Stimulated activated naive CD4-positive, alpha-beta T cell treated with Interleukin-2 at 50 U/mL for 16 hours (primary cell): ENCODE measurements at regions not wholly inside any gene's neighbourhood (a gene's known extent, or its start where the extent isn't known, plus 50 kb on each side); places are given as distances from the start of the nearest gene placed in this dataset.
A peak's percentile ranks its signal among the peaks of the same experiment; 100 is the strongest.
"Not testable (repeated sequence)": the region's sequence is repeated elsewhere in the genome, so short reads cannot be mapped to it uniquely, and the experiment has no call there.

Experiments
- DNase-seq: peaks from one replicate; lab custom pipeline; 2025; lab: John Stamatoyannopoulos, UW

DNA sequence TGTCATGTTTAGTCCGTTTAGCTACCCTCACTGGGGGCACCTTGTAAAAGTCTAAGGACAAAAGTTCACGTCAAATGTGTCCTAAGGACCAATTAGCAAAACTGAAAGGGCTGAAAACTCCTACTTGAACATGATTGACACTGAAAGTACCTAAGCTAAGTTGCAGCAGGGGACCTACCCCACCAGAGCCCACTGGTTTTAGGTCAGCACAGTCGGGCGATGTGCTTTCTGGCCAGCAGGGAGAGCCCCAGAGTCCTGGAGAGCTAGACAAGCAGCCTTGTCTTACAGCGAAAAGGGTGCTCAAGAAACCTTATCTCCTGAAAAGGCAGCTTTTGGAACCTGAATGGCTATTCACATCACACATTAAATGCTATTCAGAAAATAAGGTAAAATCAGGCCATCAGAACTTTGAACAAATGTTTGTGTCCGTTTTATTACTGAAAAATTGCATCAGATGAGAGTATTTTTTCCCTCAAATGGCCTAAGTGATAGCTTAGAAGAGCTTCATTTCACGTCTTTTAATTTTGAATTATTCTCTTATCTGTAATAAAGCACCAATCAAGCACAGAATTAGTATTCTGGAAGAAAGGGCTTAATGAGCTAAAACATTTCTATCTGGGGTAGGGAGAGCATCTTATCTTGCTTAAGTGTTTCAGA lies 52.2 kb upstream of the MKI67 start:
- peak; percentile 36 for DNase-seq

DNA sequence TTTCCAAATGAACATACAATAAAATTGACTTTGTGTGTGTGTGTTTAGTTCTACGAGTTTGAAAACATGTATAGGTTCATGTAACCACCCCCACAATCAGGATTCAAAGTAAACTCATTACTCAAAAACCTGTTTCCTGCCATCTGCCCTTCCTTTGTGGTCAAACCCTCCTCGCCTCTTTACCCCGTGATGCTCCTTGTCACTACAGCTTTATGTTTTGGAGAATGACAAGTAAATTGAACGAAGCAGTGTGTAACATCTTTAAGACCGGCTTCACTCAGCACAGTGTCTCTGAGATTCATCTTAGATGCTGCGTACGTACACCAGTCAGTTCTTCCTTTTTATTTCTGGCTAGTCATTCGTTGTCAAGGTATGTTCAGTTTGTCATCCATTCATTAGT lies 54.6 kb upstream of the MKI67 start:
- no peak for DNase-seq

- DNase-seq, result no peak
Measured at GRCh38 chr10:128185627-128186026, 59.4 kb upstream of the MKI67 start.

DNA sequence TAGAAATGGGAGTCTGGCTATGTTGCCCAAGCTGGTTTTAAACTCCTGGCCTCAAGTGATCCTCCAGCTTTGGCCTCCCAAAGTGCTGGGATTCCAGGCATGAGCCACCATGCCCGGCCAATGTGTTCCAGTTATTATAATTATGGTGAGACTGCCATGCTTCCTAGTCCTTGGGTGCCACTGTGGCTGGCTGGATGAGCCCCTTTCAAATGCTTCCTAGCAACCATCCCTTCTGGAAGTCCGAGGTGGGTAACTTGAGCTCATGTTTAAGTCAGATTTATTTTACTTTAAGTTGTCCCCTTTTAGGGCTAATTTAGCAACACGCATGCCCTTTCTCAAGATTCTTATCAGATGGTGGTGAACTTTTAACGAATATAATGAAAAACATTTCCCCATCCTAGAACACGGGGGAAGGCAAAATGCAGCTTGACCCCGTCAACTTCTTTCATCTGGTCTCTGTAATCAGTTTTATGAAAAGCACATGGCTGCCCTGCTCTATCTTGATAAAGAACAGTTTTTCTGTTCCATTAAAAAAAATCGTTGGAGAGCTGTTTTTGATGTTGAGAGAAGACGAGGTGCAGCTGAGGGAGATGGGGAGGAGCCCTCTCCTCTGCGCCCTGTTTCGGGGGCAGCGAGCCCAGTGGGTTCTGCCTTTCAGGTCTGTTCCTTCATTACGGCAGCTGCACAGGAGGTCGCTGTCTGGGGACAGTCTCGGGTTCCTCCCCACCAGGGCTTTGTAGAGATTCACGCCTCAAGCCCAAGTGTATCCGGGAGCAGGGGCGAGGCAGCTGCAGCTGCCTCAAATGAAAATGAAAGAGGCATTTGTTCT lies 61.0 kb upstream of the MKI67 start:
- DNase-seq, result no peak

DNA sequence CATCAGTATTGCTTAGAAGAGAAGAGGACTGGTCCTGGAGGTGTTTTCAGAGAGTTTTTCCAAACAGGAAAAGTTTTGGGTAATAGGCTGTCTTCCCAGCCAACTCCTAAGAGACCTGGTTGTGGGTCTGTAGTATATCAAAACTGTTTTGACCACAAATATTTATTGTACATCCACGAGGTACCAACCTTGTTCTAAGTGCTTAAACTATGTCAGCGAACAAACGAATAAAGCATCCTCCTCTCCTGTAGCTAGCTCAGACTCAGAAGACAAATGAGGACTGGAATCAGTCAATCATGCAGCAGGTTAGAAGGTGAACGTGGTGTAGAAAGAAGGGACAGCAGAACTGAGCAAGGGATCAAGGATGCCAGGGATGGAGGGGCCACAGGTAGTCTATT lies 61.6 kb upstream of the MKI67 start:
- no peak for DNase-seq

DNA sequence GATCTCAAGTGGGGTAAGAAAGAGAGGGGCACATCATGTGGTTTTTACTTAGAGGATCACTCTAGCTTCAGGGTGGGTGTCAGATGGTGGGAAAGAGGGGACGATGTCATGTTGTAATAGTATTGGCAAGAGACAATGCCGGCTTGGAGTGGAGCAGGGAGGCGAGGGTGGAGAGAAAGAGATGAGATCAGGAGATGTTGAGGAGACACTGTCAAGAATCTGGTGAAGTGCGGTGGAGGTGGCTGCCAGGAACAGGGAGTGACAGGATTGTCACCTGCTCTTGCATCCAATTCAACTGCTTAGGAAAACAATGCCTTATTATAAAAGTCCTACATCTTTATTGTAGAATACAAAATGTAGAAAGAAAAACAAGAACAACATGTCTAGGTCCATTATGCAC lies 63.0 kb upstream of the MKI67 start:
- DNase-seq, result no peak

DNA sequence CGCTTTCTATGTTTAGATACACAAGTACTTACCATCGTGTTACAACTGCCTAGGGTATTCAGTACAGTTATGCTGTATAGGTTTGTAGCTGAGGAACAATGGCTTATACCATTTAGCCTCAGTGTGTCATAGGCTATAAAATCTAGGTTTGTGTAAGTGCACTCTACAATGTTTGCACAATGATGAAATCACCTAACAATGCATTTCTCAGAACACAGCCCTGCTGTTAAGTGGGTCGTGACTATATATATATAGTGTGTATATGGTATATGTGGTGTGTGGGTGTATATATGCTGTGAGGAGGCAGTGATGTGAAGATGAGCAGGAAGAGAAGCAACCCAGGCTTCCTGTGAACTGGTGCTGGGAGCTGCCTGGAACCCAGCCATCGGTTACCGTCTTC lies 65.6 kb upstream of the MKI67 start:
- no peak for DNase-seq

GRCh38 chr10:128201826-128202225 lies 75.6 kb upstream of the MKI67 start:
- DNase-seq, result not testable (repeated sequence)

DNA sequence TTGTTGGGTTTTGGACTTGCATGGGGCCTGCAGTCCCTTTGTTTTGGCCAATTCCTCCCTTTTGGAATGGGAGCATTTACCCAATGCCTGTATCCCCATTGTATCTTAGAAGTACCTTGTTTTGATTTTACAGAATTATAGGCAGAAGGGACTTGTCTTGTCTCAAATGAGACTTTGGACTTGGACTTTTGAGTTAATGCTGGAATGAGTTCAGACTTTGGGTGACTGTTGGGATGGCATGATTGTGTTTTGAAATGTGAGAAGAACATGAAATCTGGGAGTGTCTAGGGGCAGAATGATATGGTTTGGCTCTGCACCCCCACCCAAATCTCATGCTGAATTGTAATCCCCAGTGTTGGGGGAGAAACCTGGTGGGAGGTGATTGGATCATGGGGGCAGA lies 76.8 kb upstream of the MKI67 start:
- DNase-seq, result no peak

DNA sequence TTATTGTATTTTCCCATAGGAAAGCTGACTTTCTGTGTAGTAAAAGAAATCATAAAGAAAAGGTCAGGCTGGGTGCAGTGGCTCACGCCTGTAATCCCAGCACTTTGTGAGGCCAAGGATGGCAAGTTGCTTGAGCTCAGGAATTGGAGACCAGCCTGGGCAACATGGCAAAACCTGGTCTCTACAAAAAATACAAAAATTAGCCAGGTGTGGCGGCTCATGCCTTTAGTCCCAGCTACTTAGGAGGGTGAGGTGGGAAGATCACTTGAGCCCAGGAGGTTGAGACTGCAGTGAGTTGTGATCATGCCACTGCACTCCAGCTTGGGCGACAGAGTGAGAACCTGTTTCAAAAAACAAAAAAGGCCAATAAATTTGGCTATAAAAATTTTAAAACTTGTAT lies 79.4 kb upstream of the MKI67 start:
- not testable (repeated sequence) for DNase-seq

DNA sequence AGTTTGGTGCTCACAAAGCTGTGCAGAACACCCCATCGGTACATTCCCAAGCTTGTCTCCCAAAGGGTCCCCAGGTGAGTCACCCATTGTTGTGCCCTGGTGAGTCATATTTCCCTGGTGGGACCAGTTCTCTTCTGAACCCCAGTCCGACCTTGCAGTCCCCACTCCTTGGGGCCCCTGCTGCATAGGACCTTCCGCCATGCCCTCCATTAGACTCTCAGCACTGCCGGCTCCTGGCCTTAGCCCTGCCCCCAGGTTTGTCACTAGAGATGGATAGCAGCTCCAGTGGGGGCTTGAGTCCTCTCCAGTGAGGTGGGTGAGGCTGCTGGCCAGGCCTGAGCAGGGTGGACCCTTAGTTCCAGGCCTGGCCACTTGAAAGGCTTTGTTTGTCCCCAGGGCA lies 80.5 kb upstream of the MKI67 start:
- DNase-seq, result no peak

DNA sequence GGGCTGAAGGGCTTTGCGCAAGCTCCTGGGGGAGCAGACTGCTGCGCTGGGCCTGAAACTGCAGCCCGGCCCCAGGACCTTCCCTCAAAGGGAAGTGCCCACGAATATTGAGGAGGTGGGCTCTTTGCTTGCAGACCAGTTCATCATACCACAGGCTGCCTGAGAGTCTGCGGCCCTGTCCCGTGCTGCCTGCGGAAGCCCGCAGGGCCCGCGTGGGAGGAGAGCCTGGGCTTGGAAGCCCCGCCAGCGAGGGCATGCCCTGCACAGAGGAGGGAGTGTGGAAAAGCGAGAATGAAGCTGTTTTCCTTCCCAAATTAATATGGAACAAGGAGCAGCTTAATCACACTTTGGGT lies 83.6 kb upstream of the MKI67 start:
- DNase-seq, result no peak

DNA sequence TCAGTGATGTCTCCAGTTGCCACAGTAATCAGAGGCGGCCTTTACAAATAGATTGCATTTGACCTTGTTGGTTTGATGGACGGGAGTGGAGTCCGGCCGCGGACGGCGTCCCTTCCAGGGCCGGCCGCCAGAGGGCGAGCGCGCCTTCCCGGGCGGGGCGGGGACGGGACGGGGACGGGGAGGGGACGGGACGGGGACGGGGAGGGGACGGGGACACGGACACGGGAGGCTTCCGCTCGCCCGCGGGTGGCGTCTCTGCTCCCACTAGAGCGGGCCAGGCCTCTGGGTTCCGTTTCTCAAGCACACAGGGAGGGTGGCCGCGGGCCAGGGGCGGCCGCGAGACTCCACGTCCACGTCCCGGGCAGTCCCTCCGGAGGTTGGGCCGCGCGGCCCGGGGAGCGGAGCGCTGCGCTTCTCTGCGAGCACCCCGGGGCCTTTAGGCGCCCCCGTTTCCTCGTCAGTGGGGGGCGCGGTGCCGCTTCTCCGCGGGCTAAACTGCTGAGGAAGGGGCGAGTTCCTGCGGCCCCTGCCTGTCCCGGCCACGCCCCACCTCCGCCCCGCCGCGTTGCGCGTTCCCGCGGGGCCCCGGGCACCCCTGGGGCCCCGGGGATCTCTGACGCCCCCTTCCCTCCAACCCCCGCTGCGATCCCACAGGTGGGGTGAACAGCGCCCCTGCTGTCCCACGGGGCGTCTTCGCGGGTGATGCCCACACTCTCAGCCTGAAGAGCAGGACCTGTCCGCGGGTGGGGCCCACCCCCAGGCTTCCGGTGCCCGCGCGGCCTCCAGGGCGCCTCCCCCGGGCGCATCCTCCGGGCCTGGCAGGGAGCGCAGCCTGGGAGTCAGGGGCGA lies 84.2 kb upstream of the MKI67 start:
- peak; percentile 69 for DNase-seq

- no peak for DNase-seq
Measured at GRCh38 chr10:128211064-128211504, 84.9 kb upstream of the MKI67 start.

GRCh38 chr10:128211953-128212727 lies 85.9 kb upstream of the MKI67 start:
- DNase-seq, result peak; percentile 77

DNA sequence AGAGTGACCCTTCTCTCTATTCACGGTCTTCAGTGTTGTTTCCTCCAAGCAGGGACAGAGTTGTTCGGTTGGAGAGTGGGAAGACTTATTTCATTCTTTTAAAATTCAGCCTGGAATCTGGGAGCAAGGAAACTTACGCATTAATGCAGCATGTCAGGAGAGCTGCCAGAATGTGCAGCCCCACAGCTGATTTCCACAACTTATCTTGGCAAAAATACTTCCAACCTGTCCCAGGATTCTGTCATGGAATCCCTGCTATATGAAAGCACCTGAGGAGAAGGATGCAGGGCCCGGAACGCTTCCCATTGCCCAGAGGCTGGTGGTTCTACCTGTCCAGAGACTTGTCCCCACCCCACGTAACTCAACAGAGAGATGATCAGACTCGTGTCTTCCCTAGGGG lies 86.9 kb upstream of the MKI67 start:
- DNase-seq, result no peak

DNA sequence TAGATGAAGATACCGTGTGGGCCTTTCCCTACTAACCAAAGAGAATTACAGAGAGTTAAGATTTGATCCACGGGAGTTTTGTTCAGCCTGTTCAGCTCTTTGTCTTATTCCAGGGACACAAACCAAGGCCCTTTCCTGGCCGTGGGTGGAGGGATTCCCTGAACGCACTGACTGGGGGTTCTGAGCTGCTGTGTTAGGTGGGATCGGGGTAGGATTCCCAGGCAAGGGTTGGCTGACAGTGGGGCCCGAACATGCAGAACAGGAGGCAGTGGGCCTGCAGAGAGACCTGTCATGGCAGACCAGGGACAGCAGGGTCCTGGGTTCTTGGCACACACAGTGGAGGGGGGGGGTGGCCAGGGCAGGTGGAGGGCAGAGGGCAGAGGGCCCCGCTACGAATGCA lies 89.5 kb upstream of the MKI67 start:
- no peak for DNase-seq

DNA sequence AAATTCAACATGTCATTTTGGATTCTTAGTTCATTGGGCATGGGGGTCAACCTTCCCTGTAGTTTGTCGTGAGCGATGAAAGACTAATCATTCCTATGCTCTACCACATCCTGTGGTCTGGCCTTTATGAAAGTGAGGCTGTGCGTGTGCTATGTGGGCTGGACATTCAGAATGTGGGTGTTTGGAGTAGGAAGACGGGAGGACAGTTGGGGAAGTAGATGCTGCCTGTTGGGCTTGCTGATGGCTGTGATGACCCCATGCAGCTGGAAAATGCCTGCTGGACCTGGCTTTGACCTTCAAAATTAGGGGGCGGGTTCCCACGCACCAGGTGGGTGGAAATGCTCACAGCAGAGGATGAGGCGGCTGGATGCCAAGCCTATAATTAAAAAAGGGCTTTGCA lies 90.9 kb upstream of the MKI67 start:
- no peak for DNase-seq

DNA sequence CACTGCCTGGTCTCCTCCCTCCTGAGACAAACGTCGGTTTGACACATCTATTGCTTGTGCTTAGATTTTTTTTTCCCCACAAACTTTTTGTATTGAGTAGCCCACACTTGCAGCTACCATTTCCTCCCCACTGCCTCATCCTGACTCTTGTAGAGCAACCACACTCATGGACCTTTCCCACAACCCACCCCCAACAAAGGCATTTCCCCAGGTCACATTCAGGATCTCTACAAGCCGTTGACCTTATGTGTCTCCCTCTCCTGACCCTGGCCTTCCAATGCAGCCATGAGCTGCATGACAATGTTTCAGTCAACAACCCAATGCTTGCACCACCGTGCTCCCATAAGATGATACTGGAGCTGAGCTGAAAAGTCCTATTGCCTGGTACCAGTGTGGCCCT lies 91.9 kb upstream of the MKI67 start:
- no peak for DNase-seq

GRCh38 chr10:128219295-128219694 lies 93.1 kb upstream of the MKI67 start:
- no peak for DNase-seq

- DNase-seq, result no peak
Measured at GRCh38 chr10:128220021-128220420, 93.8 kb upstream of the MKI67 start.

GRCh38 chr10:128221117-128221516 lies 94.9 kb upstream of the MKI67 start:
- DNase-seq, result no peak
